ENCODE measurements at regions not wholly inside any gene's neighbourhood (a gene's known extent, or its start where the extent isn't known, plus 50 kb on each side); places are given as distances from the start of the nearest gene placed in this dataset.

GRCh38 chrX:11952176-11952720, 186.0 kb upstream of the FRMPD4 start:
- H3K27me3 ChIP-seq (ENCODE audit: control insufficient read depth in 4 of 4, insufficient read depth in 4 of 4, low read length in 3 of 4) = peaks cover 0 to 3% (median 0%) of the 10 kb centered on the region in 4 donors
- H3K27ac ChIP-seq (ENCODE audit: low read depth in 1 of 2, low read length in 2 of 2) = no peak overlapping the region
- WGBS = 71% methylated on average over 4 of the region's 4 CpGs
- no peak for TF ChIP-seq CTCF (IDR thresholded peaks at IDR 0.05; ENCODE audit: low read depth, low read length, missing input control)
- TF ChIP-seq TAF1 (conservative IDR thresholded peaks at IDR 0.05) = no peak
- no peak for TF ChIP-seq EGR1 (IDR thresholded peaks at IDR 0.05; ENCODE audit: low read depth in 2 of 2)
- no peak for TF ChIP-seq YY1 (IDR thresholded peaks at IDR 0.05)
- no peak for TF ChIP-seq HNF4G (IDR thresholded peaks at IDR 0.05)
- H3K9ac ChIP-seq (ENCODE audit: low read depth in 1 of 2, low read length in 2 of 2) = no peak overlapping the region
- H3K4me1 ChIP-seq (ENCODE audit: control insufficient read depth in 4 of 4, insufficient read depth in 4 of 4, low read length in 3 of 4) = no peaks in the 10 kb centered on the region
- DNase-seq (ENCODE audit: low spot score) = no peak
- no peaks in the 10 kb centered on the region for H3K36me3 ChIP-seq (ENCODE audit: control insufficient read depth in 4 of 4, insufficient read depth in 3 of 4, low read depth in 1 of 4, low read length in 3 of 4)
- H3K4me3 ChIP-seq (ENCODE audit: low read depth in 1 of 3, low read length in 3 of 3) = no peak overlapping the region
- peaks cover 0 to 2% (median 0%) of the 10 kb centered on the region in 4 donors for H3K9me3 ChIP-seq (ENCODE audit: control insufficient read depth in 4 of 4, low read length in 3 of 4)

GRCh38 chrX:11953615-11954014, 184.7 kb upstream of the FRMPD4 start:
- no peaks in the 10 kb centered on the region for H3K4me1 ChIP-seq (ENCODE audit: control insufficient read depth in 4 of 4, insufficient read depth in 4 of 4, low read length in 3 of 4)
- H3K9ac ChIP-seq (ENCODE audit: low read depth in 1 of 2, low read length in 2 of 2) = no peak overlapping the region
- H3K9me3 ChIP-seq (ENCODE audit: control insufficient read depth in 4 of 4, low read length in 3 of 4) = no peaks in the 10 kb centered on the region
- H3K27me3 ChIP-seq (ENCODE audit: control insufficient read depth in 4 of 4, insufficient read depth in 4 of 4, low read length in 3 of 4) = peaks cover 0 to 3% (median 0%) of the 10 kb centered on the region in 4 donors
- H3K27ac ChIP-seq (ENCODE audit: low read depth in 1 of 2, low read length in 2 of 2) = no peak overlapping the region
- 52% methylated on average over 2 of the region's 2 CpGs for WGBS
- no peaks in the 10 kb centered on the region for H3K36me3 ChIP-seq (ENCODE audit: control insufficient read depth in 4 of 4, insufficient read depth in 3 of 4, low read depth in 1 of 4, low read length in 3 of 4)
- TF ChIP-seq CTCF (IDR thresholded peaks at IDR 0.05; ENCODE audit: low read depth, low read length, missing input control) (no peak), ATF3 (IDR thresholded peaks at IDR 0.05) (no peak), NR2F2 (IDR thresholded peaks at IDR 0.05) (peak; percentile 16), GABPA (IDR thresholded peaks at IDR 0.05 in 1 of 2, conservative IDR thresholded peaks at IDR 0.05 in 1 of 2) (no peak), SP1 (IDR thresholded peaks at IDR 0.05) (no peak)
- no peak overlapping the region for H3K4me3 ChIP-seq (ENCODE audit: low read depth in 1 of 3, low read length in 3 of 3)
- no peak for DNase-seq (ENCODE audit: low spot score)

- Histone ChIP-seq H3K27ac (ENCODE audit: low read depth in 1 of 2, low read length in 2 of 2) (no peak overlapping the region), H3K9ac (ENCODE audit: low read depth in 1 of 2, low read length in 2 of 2) (no peak overlapping the region), H3K4me1 (ENCODE audit: control insufficient read depth in 4 of 4, insufficient read depth in 4 of 4, low read length in 3 of 4) (no peaks in the 10 kb centered on the region), H3K9me3 (ENCODE audit: control insufficient read depth in 4 of 4, low read length in 3 of 4) (no peaks in the 10 kb centered on the region), H3K4me3 (ENCODE audit: low read depth in 1 of 3, low read length in 3 of 3) (no peak overlapping the region), H3K27me3 (ENCODE audit: control insufficient read depth in 4 of 4, insufficient read depth in 4 of 4, low read length in 3 of 4) (peaks cover 0 to 3% (median 0%) of the 10 kb centered on the region in 4 donors), H3K36me3 (ENCODE audit: control insufficient read depth in 4 of 4, insufficient read depth in 3 of 4, low read depth in 1 of 4, low read length in 3 of 4) (no peaks in the 10 kb centered on the region)
- DNase-seq (ENCODE audit: low spot score) = no peak
- 80% methylated on average over 3 of the region's 3 CpGs for WGBS
- TF ChIP-seq HNF4G (IDR thresholded peaks at IDR 0.05) = no peak
These were observed 184.1 kb upstream of the FRMPD4 start for GRCh38 chrX:11954176-11954575.
